ENCODE measurements at regions not wholly inside any gene's neighbourhood (a gene's known extent, or its start where the extent isn't known, plus 50 kb on each side); places are given as distances from the start of the nearest gene placed in this dataset.

GRCh38 chr16:48850097-48850770 lies 240.3 kb upstream of the N4BP1 start:
- TF ChIP-seq CTCF (conservative IDR thresholded peaks at IDR 0.05 in 1 of 2, IDR thresholded peaks at IDR 0.05 in 1 of 2; ENCODE audit: low read depth in 1 of 2, low read length in 2 of 2) = no peak
- no peak for TF ChIP-seq EZH2 (IDR thresholded peaks at IDR 0.05; ENCODE audit: low read length, missing control alignments)

Data from fibroblast of lung (primary cell).